SU-DHL-6 (cell line): ENCODE measurements at regions not wholly inside any gene's neighbourhood (a gene's known extent, or its start where the extent isn't known, plus 50 kb on each side); places are given as distances from the start of the nearest gene placed in this dataset.

ENCODE experiments used
- H2AFZ ChIP-seq: fragments of 200-600 bp; sonication (generic); 2 replicates; pipeline ENCODE4 v1.6.1; 2014; ENCODE audit warnings: low read depth, mild to moderate bottlenecking, moderate library complexity, mixed read lengths, antibody characterized with exemption, low read length; ENCODE audit not compliant: severe bottlenecking
- H3F3A ChIP-seq: fragments of 200-600 bp; shearing (Covaris generic); 2 replicates; pipeline ENCODE4 v1.6.0; 2016; ENCODE audit warnings: antibody characterized with exemption, mild to moderate bottlenecking; ENCODE audit not compliant: insufficient read depth
- H3K27ac ChIP-seq: fragments of 200-600 bp; sonication (generic); 2 replicates; pipeline ENCODE4 v1.5.1; 2016; ENCODE audit warnings: low read depth, mild to moderate bottlenecking, low read length, moderate library complexity, mixed read lengths
- H3K27me3 ChIP-seq: fragments of 200-600 bp; sonication (generic), shearing (Covaris generic); 2 replicates; pipeline ENCODE4 v1.6.0; 2014; ENCODE audit warnings: mild to moderate bottlenecking, low read length
- H3K36me3 ChIP-seq: fragments of 200-600 bp; sonication (generic); 2 replicates; pipeline ENCODE4 v1.6.1; 2014; ENCODE audit warnings: mild to moderate bottlenecking, low read length, mixed read lengths
- H3K4me2 ChIP-seq: fragments of 300-600, 200-600 bp; shearing (Covaris generic), sonication (generic); 2 replicates; pipeline ENCODE4 v1.6.0; 2014; ENCODE audit warnings: low read length, low read depth, mild to moderate bottlenecking; ENCODE audit not compliant: poor library complexity, severe bottlenecking
- H3K4me3 ChIP-seq: fragments of 200-600 bp; sonication (generic); 2 replicates; pipeline ENCODE4 v1.5.1; 2014; ENCODE audit warnings: antibody characterized with exemption, low read length, mild to moderate bottlenecking, mixed read lengths; ENCODE audit not compliant: insufficient read depth, poor library complexity, severe bottlenecking
- H3K79me2 ChIP-seq: fragments of 200-600 bp; sonication (generic); 2 replicates; pipeline ENCODE4 v1.6.1; 2014; ENCODE audit warnings: mild to moderate bottlenecking, low read length, moderate library complexity; ENCODE audit not compliant: insufficient read depth
- H3K9ac ChIP-seq: fragments of 200-600 bp; sonication (generic); 2 replicates; pipeline ENCODE4 v1.7.0; 2014; ENCODE audit warnings: mild to moderate bottlenecking, low read length
- H3K9me2 ChIP-seq: fragments of 200-600 bp; sonication (generic); replicated peaks from 2 replicates; pipeline ENCODE4 v1.6.1; 2014; ENCODE audit warnings: low read length; ENCODE audit not compliant: insufficient read depth
- H3K9me3 ChIP-seq: fragments of 200-600 bp; sonication (generic); 2 replicates; pipeline ENCODE4 v1.6.1; 2014; ENCODE audit warnings: low read length, mixed read lengths; ENCODE audit not compliant: insufficient read depth
- H4K20me1 ChIP-seq: fragments of 200-600 bp; sonication (generic); 2 replicates; pipeline ENCODE4 v1.6.1; 2014; ENCODE audit warnings: low read depth, mild to moderate bottlenecking, antibody characterized with exemption, low read length, moderate library complexity, mixed read lengths
- CTCF ChIP-seq: fragments of 200-600 bp; sonication (generic); IDR thresholded peaks from one replicate; pipeline ENCODE4 v1.5.1; 2017; ENCODE audit warnings: antibody characterized with exemption, mild to moderate bottlenecking, low read length, moderate library complexity; ENCODE audit not compliant: insufficient read depth, poor library complexity, severe bottlenecking
- EZH2phosphoT487 ChIP-seq: fragments of 200-600 bp; sonication (generic), shearing (Covaris generic); conservative IDR thresholded peaks from 2 replicates; pipeline ENCODE4 v1.6.1; 2018; ENCODE audit warnings: mild to moderate bottlenecking, antibody characterized with exemption, low read length, moderate library complexity, mixed read lengths

GRCh38 chr12:85683051-85683450, 153.2 kb downstream of the RASSF9 start:
- Histone ChIP-seq H4K20me1 (no peaks in the 10 kb centered on the region), H3K9ac (no peak overlapping the region), H3F3A (no peaks in the 10 kb centered on the region), H3K27ac (no peak overlapping the region), H3K79me2 (no peaks in the 10 kb centered on the region), H2AFZ (no peak overlapping the region), H3K9me2 (no peaks in the 10 kb centered on the region), H3K36me3 (no peaks in the 10 kb centered on the region), H3K4me3 (no peak overlapping the region), H3K27me3 (no peaks in the 10 kb centered on the region), H3K9me3 (no peaks in the 10 kb centered on the region), H3K4me2 (no peak overlapping the region)
- no peak for TF ChIP-seq EZH2phosphoT487

GRCh38 chr12:85688837-85689236, 147.4 kb downstream of the RASSF9 start:
- no peaks in the 10 kb centered on the region for H4K20me1 ChIP-seq
- H3K9ac ChIP-seq, result no peak overlapping the region
- no peaks in the 10 kb centered on the region for H3F3A ChIP-seq
- H3K9me3 ChIP-seq, result no peaks in the 10 kb centered on the region
- H3K36me3 ChIP-seq, result no peaks in the 10 kb centered on the region
- no peaks in the 10 kb centered on the region for H3K79me2 ChIP-seq
- no peak overlapping the region for H2AFZ ChIP-seq
- no peak for TF ChIP-seq EZH2phosphoT487
- no peak for TF ChIP-seq CTCF
- H3K27ac ChIP-seq, result no peak overlapping the region
- no peaks in the 10 kb centered on the region for H3K9me2 ChIP-seq
- no peak overlapping the region for H3K4me2 ChIP-seq
- H3K27me3 ChIP-seq, result no peaks in the 10 kb centered on the region
- no peak overlapping the region for H3K4me3 ChIP-seq

GRCh38 chr12:85690146-85690545, 146.1 kb downstream of the RASSF9 start:
- no peak overlapping the region for H2AFZ ChIP-seq
- no peaks in the 10 kb centered on the region for H4K20me1 ChIP-seq
- H3K9ac ChIP-seq, result no peak overlapping the region
- no peak for TF ChIP-seq EZH2phosphoT487
- no peak for TF ChIP-seq CTCF
- no peak overlapping the region for H3K27ac ChIP-seq
- no peaks in the 10 kb centered on the region for H3K27me3 ChIP-seq
- H3K4me3 ChIP-seq, result no peak overlapping the region
- no peak overlapping the region for H3K4me2 ChIP-seq
- no peaks in the 10 kb centered on the region for H3F3A ChIP-seq
- H3K9me2 ChIP-seq, result no peaks in the 10 kb centered on the region
- no peaks in the 10 kb centered on the region for H3K79me2 ChIP-seq
- no peaks in the 10 kb centered on the region for H3K9me3 ChIP-seq
- H3K36me3 ChIP-seq, result no peaks in the 10 kb centered on the region

- no peaks in the 10 kb centered on the region for H3K9me3 ChIP-seq
- H3K4me3 ChIP-seq, result no peak overlapping the region
- no peaks in the 10 kb centered on the region for H3K9me2 ChIP-seq
- TF ChIP-seq CTCF, result no peak
- TF ChIP-seq EZH2phosphoT487, result no peak
- H3K27me3 ChIP-seq, result no peaks in the 10 kb centered on the region
- H3F3A ChIP-seq, result no peaks in the 10 kb centered on the region
- no peaks in the 10 kb centered on the region for H4K20me1 ChIP-seq
- no peaks in the 10 kb centered on the region for H3K79me2 ChIP-seq
- H3K36me3 ChIP-seq, result no peaks in the 10 kb centered on the region
- no peak overlapping the region for H3K4me2 ChIP-seq
- no peak overlapping the region for H3K9ac ChIP-seq
- H2AFZ ChIP-seq, result no peak overlapping the region
- H3K27ac ChIP-seq, result no peak overlapping the region
These were observed 143.0 kb downstream of the RASSF9 start for GRCh38 chr12:85693093-85693665.
